WTC11 (cell line): ENCODE measurements at regions not wholly inside any gene's neighbourhood (a gene's known extent, or its start where the extent isn't known, plus 50 kb on each side); places are given as distances from the start of the nearest gene placed in this dataset.

Source experiments
- ATAC-seq: fragments of 200-7000 bp; cut with Tn5 transposase; 2 replicates; pipeline ENCODE4 v1.10.0; 2021; ENCODE audit warnings: mild to moderate bottlenecking, moderate library complexity
- CTCF ChIA-PET: fragments of 300-600 bp; sonication (Branson Sonifier 250); formaldehyde crosslinking; loops from one replicate; lab custom pipeline; 2021; ENCODE audit warnings: antibody characterized with exemption; lab: Charles Lee
- POLR2A ChIA-PET: fragments of 350-600 bp; sonication (Branson Sonifier 250); formaldehyde crosslinking; loops from one replicate; lab custom pipeline; 2021; ENCODE audit warnings: antibody characterized with exemption; lab: Charles Lee
- DNase-seq: peaks from one replicate; pipeline ENCODE4 v3.0.0; 2021; ENCODE audit warnings: low spot score
- H3K27ac Mint-ChIP-seq: 2 replicates; pipeline ENCODE4 v1.8.0; 2021; ENCODE audit warnings: mixed read lengths
- H3K27me3 Mint-ChIP-seq: 2 replicates; pipeline ENCODE4 v1.8.0; 2021; ENCODE audit warnings: low read depth, mild to moderate bottlenecking, moderate library complexity, mixed read lengths
- H3K36me3 Mint-ChIP-seq: 2 replicates; pipeline ENCODE4 v1.8.0; 2021; ENCODE audit warnings: mixed read lengths
- H3K4me1 Mint-ChIP-seq: 2 replicates; pipeline ENCODE4 v1.8.0; 2022; ENCODE audit warnings: mixed read lengths
- H3K4me3 Mint-ChIP-seq: 2 replicates; pipeline ENCODE4 v1.8.0; 2021; ENCODE audit warnings: mild to moderate bottlenecking, moderate library complexity, mixed read lengths
- H3K9me3 Mint-ChIP-seq: 2 replicates; pipeline ENCODE4 v1.8.0; 2021; ENCODE audit warnings: mixed read lengths
- ATF3 ChIP-seq: sonication (generic); formaldehyde crosslinking; conservative IDR thresholded peaks from 2 replicates; pipeline ENCODE4 v1.8.1; 2022; ENCODE audit warnings: mild to moderate bottlenecking, missing genetic modification reagents
- CBFB ChIP-seq: sonication (generic); formaldehyde crosslinking; IDR thresholded peaks from 2 replicates; pipeline ENCODE4 v1.8.1; 2022; ENCODE audit warnings: mild to moderate bottlenecking, low read depth, missing genetic modification reagents
- ELF4 ChIP-seq: sonication (generic); formaldehyde crosslinking; IDR thresholded peaks from 2 replicates; pipeline ENCODE4 v1.8.1; 2022; ENCODE audit warnings: low read depth, mild to moderate bottlenecking, moderate library complexity, missing genetic modification reagents
- FOXJ3 ChIP-seq: sonication (generic); formaldehyde crosslinking; IDR thresholded peaks from 2 replicates; pipeline ENCODE4 v1.9.0; 2021; ENCODE audit warnings: missing genetic modification reagents, mild to moderate bottlenecking, borderline replicate concordance
- FOXK1 ChIP-seq: sonication (generic); formaldehyde crosslinking; IDR thresholded peaks from 2 replicates; pipeline ENCODE4 v1.8.0; 2022; ENCODE audit warnings: mild to moderate bottlenecking, moderate library complexity, missing genetic modification reagents
- GTF2I ChIP-seq: fragments of 250-450 bp; sonication (Bioruptor Pico); conservative IDR thresholded peaks from 2 replicates; pipeline ENCODE4 v1.4.0; 2021; ENCODE audit warnings: mild to moderate bottlenecking
- HMGXB4 ChIP-seq: sonication (generic); formaldehyde crosslinking; IDR thresholded peaks from 2 replicates; pipeline ENCODE4 v1.8.1; 2023; ENCODE audit warnings: mild to moderate bottlenecking, moderate library complexity, missing genetic modification reagents
- MAX ChIP-seq: sonication (generic); formaldehyde crosslinking; IDR thresholded peaks from 2 replicates; pipeline ENCODE4 v1.8.0; 2022; ENCODE audit warnings: mild to moderate bottlenecking, missing genetic modification reagents
- MYBL2 ChIP-seq: sonication (generic); formaldehyde crosslinking; IDR thresholded peaks from 2 replicates; pipeline ENCODE4 v1.8.1; 2023; ENCODE audit warnings: mild to moderate bottlenecking, moderate library complexity, missing genetic modification reagents
- NFATC4 ChIP-seq: fragments of 250-450 bp; sonication (Bioruptor Pico); IDR thresholded peaks from 2 replicates; pipeline ENCODE4 v1.9.0; 2021; ENCODE audit warnings: mild to moderate bottlenecking
- OVOL2 ChIP-seq: fragments of 250-450 bp; sonication (Bioruptor Pico); IDR thresholded peaks from 2 replicates; pipeline ENCODE4 v1.9.0; 2021; ENCODE audit warnings: mild to moderate bottlenecking, borderline replicate concordance
- PREB ChIP-seq: sonication (generic); formaldehyde crosslinking; IDR thresholded peaks from 2 replicates; pipeline ENCODE4 v1.8.1; 2022; ENCODE audit warnings: mild to moderate bottlenecking, missing genetic modification reagents, moderate library complexity, borderline replicate concordance
- PRRX2 ChIP-seq: fragments of 250-450 bp; sonication (Bioruptor Pico); IDR thresholded peaks from 2 replicates; pipeline ENCODE4 v1.8.0; 2021; ENCODE audit warnings: mild to moderate bottlenecking
- RORB ChIP-seq: fragments of 250-450 bp; sonication (Bioruptor Pico); IDR thresholded peaks from 2 replicates; pipeline ENCODE4 v1.9.0; 2021; ENCODE audit warnings: mild to moderate bottlenecking
- SMAD4 ChIP-seq: sonication (generic); formaldehyde crosslinking; IDR thresholded peaks from 2 replicates; pipeline ENCODE4 v1.8.0; 2022; ENCODE audit warnings: mild to moderate bottlenecking, missing genetic modification reagents
- ZNF232 ChIP-seq: sonication (generic); formaldehyde crosslinking; IDR thresholded peaks from 2 replicates; pipeline ENCODE4 v1.8.0; 2022; ENCODE audit warnings: mild to moderate bottlenecking, missing genetic modification reagents
- ZNF263 ChIP-seq: sonication (generic); formaldehyde crosslinking; IDR thresholded peaks from 2 replicates; pipeline ENCODE4 v1.8.1; 2022; ENCODE audit warnings: low read depth, mild to moderate bottlenecking, moderate library complexity, missing genetic modification reagents
- ZNF423 ChIP-seq: fragments of 250-450 bp; sonication (Bioruptor Pico); IDR thresholded peaks from 2 replicates; pipeline ENCODE4 v2.1.2; 2022; ENCODE audit warnings: mild to moderate bottlenecking, moderate library complexity
- TF ChIP-seq, protein P1 (sequence below): fragments of 250-450 bp; sonication (Bioruptor Pico); IDR thresholded peaks from 2 replicates; pipeline ENCODE4 v1.8.0; 2021; ENCODE audit warnings: mild to moderate bottlenecking
- TF ChIP-seq, protein P2 (sequence below): sonication (generic); formaldehyde crosslinking; IDR thresholded peaks from 2 replicates; pipeline ENCODE4 v1.8.0; 2022; ENCODE audit warnings: mild to moderate bottlenecking, missing genetic modification reagents
- TF ChIP-seq, protein P3 (sequence below): sonication (generic); formaldehyde crosslinking; IDR thresholded peaks from 2 replicates; pipeline ENCODE4 v1.8.0; 2023; ENCODE audit warnings: missing genetic modification reagents
- TF ChIP-seq, protein P4 (sequence below): sonication (generic); formaldehyde crosslinking; IDR thresholded peaks from 2 replicates; pipeline ENCODE4 v1.8.0; 2023; ENCODE audit warnings: mild to moderate bottlenecking, missing genetic modification reagents

- TF ChIP-seq MAX (CRISPR knock-in tag) (no peak), CBFB (CRISPR knock-in tag) (no peak), OVOL2 (CRISPR knock-in tag) (no peak)
- TF ChIP-seq, all 79 proteins: peak for 0
Observed at GRCh38 chr19:31770223-31770622, 421.0 kb upstream of the TSHZ3 start (continued).

- no peaks in the 10 kb centered on the region for H3K9me3 Mint-ChIP-seq
- ATAC-seq (no peak), DNase-seq (no peak)
- no peaks in the 10 kb centered on the region for H3K27me3 Mint-ChIP-seq
- ChIA-PET CTCF (no interaction called here), POLR2A (interaction anchor here (0.5 kb wide), 1 partner anchor 768 kb away, joined by 4 read pairs; no protein-coding TSS in a partner anchor)
- TF ChIP-seq ZNF232 (no peak), MYBL2 (CRISPR knock-in tag) (no peak), ELF4 (CRISPR knock-in tag) (no peak)
- TF ChIP-seq, protein P1, sequence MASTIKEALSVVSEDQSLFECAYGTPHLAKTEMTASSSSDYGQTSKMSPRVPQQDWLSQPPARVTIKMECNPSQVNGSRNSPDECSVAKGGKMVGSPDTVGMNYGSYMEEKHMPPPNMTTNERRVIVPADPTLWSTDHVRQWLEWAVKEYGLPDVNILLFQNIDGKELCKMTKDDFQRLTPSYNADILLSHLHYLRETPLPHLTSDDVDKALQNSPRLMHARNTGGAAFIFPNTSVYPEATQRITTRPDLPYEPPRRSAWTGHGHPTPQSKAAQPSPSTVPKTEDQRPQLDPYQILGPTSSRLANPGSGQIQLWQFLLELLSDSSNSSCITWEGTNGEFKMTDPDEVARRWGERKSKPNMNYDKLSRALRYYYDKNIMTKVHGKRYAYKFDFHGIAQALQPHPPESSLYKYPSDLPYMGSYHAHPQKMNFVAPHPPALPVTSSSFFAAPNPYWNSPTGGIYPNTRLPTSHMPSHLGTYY (CRISPR knock-in tag) = no peak
- H3K4me3 Mint-ChIP-seq = no peak overlapping the region
- H3K27ac Mint-ChIP-seq = no peak overlapping the region
- H3K36me3 Mint-ChIP-seq = no peaks in the 10 kb centered on the region
- peaks cover 10% of the 10 kb centered on the region for H3K4me1 Mint-ChIP-seq
Observed at GRCh38 chr19:31772915-31773314, 423.7 kb upstream of the TSHZ3 start.

DNA sequence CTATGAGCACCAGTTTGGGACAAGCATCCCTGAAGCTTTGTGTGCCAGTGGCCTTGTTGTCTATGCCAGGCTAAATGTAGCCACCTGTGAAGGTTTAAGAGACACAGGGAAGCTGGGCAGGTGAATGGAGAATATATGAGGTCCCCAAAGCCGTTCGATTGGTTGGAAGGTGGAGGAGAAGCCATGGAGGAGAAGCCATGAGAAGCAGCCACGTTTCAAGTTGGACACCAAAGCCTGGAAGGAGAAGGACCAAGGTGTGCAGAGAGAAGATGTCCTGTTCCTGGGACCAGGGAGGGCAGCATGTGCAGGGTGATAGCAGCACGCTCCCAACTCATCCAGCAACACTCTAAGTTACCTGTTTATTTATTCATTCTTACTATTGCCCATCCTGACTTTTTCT lies 432.3 kb upstream of the TSHZ3 start:
- H3K4me3 Mint-ChIP-seq = no peak overlapping the region
- ChIA-PET POLR2A (no interaction called here), CTCF (no interaction called here)
- no peaks in the 10 kb centered on the region for H3K36me3 Mint-ChIP-seq
- DNase-seq (no peak), ATAC-seq (no peak)
- H3K4me1 Mint-ChIP-seq = peaks cover 8% of the 10 kb centered on the region; the same call in 1 of the 2 replicates
- H3K9me3 Mint-ChIP-seq = no peaks in the 10 kb centered on the region
- H3K27me3 Mint-ChIP-seq = no peaks in the 10 kb centered on the region
- no peak overlapping the region for H3K27ac Mint-ChIP-seq
- TF ChIP-seq, protein P2, sequence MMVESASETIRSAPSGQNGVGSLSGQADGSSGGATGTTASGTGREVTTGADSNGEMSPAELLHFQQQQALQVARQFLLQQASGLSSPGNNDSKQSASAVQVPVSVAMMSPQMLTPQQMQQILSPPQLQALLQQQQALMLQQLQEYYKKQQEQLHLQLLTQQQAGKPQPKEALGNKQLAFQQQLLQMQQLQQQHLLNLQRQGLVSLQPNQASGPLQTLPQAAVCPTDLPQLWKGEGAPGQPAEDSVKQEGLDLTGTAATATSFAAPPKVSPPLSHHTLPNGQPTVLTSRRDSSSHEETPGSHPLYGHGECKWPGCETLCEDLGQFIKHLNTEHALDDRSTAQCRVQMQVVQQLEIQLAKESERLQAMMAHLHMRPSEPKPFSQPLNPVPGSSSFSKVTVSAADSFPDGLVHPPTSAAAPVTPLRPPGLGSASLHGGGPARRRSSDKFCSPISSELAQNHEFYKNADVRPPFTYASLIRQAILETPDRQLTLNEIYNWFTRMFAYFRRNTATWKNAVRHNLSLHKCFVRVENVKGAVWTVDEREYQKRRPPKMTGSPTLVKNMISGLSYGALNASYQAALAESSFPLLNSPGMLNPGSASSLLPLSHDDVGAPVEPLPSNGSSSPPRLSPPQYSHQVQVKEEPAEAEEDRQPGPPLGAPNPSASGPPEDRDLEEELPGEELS (CRISPR knock-in tag) = no peak
- TF ChIP-seq SMAD4 (CRISPR knock-in tag) (no peak), PRRX2 (no peak), GTF2I (CRISPR knock-in tag) (no peak), ATF3 (CRISPR knock-in tag) (no peak), NFATC4 (CRISPR knock-in tag) (no peak), OVOL2 (CRISPR knock-in tag) (no peak), PREB (CRISPR knock-in tag) (no peak), ZNF423 (no peak), MYBL2 (CRISPR knock-in tag) (no peak), FOXJ3 (CRISPR knock-in tag) (no peak), FOXK1 (no peak), HMGXB4 (CRISPR knock-in tag) (no peak), ZNF263 (no peak), RORB (no peak)
- TF ChIP-seq, protein P3, sequence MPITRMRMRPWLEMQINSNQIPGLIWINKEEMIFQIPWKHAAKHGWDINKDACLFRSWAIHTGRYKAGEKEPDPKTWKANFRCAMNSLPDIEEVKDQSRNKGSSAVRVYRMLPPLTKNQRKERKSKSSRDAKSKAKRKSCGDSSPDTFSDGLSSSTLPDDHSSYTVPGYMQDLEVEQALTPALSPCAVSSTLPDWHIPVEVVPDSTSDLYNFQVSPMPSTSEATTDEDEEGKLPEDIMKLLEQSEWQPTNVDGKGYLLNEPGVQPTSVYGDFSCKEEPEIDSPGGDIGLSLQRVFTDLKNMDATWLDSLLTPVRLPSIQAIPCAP (CRISPR knock-in tag) = no peak
- TF ChIP-seq, protein P4, sequence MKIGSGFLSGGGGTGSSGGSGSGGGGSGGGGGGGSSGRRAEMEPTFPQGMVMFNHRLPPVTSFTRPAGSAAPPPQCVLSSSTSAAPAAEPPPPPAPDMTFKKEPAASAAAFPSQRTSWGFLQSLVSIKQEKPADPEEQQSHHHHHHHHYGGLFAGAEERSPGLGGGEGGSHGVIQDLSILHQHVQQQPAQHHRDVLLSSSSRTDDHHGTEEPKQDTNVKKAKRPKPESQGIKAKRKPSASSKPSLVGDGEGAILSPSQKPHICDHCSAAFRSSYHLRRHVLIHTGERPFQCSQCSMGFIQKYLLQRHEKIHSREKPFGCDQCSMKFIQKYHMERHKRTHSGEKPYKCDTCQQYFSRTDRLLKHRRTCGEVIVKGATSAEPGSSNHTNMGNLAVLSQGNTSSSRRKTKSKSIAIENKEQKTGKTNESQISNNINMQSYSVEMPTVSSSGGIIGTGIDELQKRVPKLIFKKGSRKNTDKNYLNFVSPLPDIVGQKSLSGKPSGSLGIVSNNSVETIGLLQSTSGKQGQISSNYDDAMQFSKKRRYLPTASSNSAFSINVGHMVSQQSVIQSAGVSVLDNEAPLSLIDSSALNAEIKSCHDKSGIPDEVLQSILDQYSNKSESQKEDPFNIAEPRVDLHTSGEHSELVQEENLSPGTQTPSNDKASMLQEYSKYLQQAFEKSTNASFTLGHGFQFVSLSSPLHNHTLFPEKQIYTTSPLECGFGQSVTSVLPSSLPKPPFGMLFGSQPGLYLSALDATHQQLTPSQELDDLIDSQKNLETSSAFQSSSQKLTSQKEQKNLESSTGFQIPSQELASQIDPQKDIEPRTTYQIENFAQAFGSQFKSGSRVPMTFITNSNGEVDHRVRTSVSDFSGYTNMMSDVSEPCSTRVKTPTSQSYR (CRISPR knock-in tag) = no peak
